CD4-positive, alpha-beta T cell treated with Interleukin-12 subunit alpha and Interleukin-12 subunit beta, for 1 hour (primary cell): ENCODE measurements at regions not wholly inside any gene's neighbourhood (a gene's known extent, or its start where the extent isn't known, plus 50 kb on each side); places are given as distances from the start of the nearest gene placed in this dataset.
"Not testable (repeated sequence)": the region's sequence is repeated elsewhere in the genome, so short reads cannot be mapped to it uniquely, and the experiment has no call there.

Experiments used
- DNase-seq: peaks from one replicate; pipeline ENCODE4 v3.0.0-alpha.2; 2020

GRCh38 chr12:8396225-8397071, 59.3 kb upstream of the CLEC6A start:
- peak; percentile 65 for DNase-seq

GRCh38 chr12:8397378-8397777, 58.4 kb upstream of the CLEC6A start:
- not testable (repeated sequence) for DNase-seq

- not testable (repeated sequence) for DNase-seq
Measured at GRCh38 chr12:8399496-8400034, 56.2 kb upstream of the CLEC6A start.

GRCh38 chr12:8403834-8404233, 51.9 kb upstream of the CLEC6A start:
- DNase-seq, result not testable (repeated sequence)

GRCh38 chr12:8404341-8404740, 51.4 kb upstream of the CLEC6A start:
- not testable (repeated sequence) for DNase-seq
